HG03045 (cell line): ENCODE measurements at regions not wholly inside any gene's neighbourhood (a gene's known extent, or its start where the extent isn't known, plus 50 kb on each side); places are given as distances from the start of the nearest gene placed in this dataset.
"Not testable (repeated sequence)": the region's sequence is repeated elsewhere in the genome, so short reads cannot be mapped to it uniquely, and the experiment has no call there.

Experiments used
- ATAC-seq: cut with Tn5 transposase; IDR thresholded peaks from one replicate; pipeline ENCODE4 v1.9.1; 2021; ENCODE audit warnings: mild to moderate bottlenecking, moderate library complexity; ENCODE audit not compliant: unreplicated experiment

DNA sequence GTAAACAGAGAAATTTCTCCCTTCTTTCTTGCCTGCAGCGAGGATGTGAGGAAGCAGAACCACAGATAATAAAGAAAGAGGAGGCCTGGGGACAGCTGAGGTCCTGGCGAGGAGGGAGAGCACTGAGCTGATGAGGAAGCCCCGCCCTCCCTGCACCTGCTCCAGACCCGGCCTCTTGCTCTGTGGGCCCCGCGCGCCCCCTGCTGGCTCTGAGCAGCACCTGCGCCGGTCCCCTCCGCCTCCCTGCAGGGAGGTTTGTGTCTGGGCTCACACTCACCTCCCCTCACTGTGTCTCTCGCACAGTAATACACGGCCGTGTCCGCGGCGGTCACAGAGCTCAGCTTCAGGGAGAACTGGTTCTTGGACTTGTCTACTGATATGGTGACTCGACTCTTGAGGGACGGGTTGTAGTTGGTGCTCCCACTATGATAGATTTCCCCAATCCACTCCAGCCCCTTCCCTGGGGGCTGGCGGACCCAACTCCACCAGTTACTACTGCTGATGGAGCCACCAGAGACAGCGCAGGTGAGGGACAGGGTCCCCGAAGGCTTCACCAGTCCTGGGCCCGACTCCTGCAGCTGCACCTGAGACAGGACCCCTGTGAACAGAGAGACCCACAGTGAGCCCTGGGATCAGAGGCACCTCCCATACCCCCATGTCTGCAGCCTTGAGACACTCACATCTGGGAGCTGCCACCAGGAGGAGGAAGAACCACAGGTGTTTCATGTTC is 485.4 kb downstream of the TMEM121 start:
- ATAC-seq = not testable (repeated sequence)

DNA sequence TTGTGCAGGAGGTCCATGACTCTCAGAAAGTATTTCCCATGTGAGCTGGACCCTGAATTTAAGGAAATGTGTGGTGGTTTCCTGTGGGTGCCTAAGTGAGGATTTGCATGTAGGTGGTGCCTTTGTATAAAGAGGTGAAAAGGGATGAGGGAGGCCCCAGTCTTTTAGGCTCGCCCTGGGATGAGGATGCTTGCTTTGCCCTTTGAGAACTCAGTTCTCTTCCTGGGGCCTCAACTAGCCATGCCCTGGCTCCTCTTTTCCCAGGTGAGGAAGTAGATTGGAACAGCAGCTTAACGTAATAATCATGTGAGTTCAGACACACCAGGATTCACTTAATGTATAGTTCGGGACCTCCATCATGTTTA is 486.0 kb downstream of the TMEM121 start:
- ATAC-seq = not testable (repeated sequence)

DNA sequence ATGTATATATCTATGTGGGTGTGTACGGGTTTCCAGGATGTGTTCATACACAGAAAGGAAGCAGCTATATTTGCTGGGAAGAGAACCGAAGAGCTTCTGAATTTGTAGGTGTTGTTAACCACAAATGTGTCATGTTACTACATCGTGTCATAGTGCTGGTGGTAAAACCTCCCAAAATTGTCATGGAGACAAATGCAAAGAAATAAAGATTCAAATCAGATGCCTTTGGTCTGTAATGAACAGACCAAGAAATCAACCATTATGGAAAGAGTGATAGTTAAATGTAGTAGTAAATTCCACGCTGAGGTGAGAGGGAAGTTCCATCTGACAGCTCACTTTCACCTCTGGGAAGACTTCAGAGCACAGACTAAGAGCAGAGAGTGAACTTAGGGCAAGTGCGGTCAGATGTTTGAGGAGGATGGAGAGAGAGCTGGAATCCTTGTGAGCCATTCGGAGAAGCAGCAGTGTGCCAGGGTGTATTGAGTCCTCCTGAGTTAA is 487.5 kb downstream of the TMEM121 start:
- no peak for ATAC-seq

DNA sequence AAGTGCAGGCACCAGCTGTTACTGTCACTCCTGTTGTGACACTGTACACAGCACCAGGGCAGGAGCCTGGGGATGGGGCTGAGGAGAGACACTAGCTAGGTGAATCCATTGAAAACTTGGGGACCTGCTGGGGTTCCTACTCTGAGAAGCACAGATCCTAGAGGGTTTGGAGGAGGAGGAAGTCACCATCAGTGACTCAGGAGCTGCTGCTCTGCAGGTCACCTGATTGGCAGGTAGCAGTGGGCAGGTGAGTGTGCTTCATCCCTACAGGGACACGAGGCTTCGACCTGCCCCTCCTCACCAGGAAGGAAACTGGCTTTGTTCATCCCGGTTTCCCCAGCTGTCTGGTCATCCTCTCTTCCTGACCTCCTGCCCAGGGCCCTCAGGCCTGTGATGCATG is 491.6 kb downstream of the TMEM121 start:
- not testable (repeated sequence) for ATAC-seq

DNA sequence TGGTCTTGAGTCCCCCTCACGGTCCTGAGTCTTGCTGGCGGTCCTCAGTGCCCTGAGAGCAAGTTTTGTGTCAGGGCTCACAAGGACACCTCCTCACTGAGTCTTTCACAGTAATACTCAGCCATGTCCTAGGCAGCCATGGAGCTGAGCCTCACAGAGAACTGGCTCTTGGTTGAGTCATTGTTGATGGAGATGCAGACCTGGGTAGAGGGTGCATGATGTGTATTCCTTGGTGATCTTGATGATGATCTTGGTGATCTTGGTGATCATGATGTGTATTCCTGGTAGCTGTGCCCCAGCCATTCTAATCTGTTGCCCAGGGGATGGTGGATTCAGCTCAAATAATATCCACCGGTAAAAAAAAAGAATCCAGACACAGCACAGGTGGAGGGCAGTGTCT is 495.4 kb downstream of the TMEM121 start:
- no peak for ATAC-seq

DNA sequence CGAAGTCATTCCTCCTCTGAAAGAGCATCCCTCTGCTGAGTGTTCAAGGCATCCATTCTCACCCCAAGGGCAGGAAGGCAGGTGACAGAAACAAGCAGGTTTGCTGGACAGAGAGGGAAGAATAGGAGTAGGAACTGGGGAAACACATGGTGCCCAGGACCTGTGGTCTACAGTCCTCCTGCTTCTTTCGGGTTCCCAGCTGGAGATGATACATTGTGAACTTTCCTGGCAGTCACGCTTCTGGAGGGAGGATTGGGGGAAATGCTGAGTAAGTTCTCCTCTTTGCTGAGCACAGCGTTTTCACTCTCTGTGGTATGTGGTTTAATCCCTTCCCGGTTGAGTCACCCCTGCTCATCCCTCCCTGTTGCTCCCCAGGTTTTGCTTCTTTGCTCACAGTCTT is 496.3 kb downstream of the TMEM121 start:
- not testable (repeated sequence) for ATAC-seq

DNA sequence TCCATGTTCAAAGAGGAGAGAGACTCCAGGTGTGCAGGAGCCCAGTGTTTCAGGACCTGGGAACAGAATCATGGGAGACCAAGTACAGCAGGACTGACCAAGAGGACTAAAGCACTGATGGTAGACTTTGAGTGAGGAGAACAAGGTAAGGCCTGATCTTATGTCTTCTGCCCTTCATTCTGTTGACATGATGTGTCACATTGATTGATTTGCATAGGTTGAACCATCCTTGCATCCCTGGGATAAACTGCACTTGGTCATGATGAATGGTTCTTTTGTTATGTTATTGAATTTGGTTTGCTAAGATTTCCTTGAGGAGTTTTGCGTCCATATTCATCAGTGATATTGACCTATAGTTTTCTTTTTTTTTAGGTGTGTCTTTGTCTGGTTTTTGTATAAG is 497.0 kb downstream of the TMEM121 start:
- no peak for ATAC-seq

DNA sequence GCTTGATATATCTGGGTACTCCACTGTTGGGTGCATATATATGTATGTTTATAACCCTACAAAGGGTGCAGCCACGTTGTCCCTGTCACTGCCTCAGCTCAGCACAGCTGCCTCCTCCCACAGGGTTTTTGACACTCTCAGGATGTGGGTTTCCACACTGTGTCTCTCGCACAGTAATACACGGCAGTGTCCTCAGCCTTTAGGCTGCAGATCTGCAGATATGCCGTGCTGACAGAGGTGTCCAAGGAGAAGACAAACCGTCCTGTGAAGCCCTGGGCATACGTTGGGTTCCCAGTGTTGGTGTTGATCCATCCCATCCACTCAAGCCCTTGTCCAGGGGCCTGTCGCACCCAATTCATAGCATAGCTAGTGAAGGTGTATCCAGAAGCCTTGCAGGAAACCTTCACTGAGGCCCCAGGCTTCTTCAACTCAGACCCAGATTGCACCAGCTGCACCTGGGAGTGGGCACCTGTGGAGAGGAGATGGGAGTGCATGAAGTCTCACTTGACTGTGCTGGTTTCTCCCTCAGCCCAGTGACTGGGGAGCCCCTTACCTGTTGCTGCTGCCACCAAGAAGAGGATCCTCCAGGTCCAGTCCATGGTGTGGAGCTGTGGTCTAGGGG is 498.7 kb downstream of the TMEM121 start:
- no peak for ATAC-seq

DNA sequence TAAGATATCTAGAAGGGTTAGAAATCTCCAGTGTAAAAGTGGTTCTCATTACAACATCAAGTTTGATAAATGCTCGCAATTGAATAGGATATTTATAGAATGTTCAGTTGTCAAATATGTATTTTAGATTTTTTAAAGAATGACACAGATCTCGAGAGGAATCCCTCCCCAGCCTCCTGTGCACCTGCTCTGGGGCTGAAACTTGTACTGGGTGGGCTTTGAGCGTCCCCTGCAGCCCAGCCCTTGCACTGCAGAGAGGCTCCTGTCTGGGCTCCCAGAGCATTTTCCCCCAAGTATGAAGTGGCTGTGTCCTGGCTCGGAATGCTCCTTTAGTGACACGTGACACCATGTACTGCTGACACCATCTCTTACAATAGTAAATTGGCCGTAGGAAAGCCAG is 499.6 kb downstream of the TMEM121 start:
- no peak for ATAC-seq

DNA sequence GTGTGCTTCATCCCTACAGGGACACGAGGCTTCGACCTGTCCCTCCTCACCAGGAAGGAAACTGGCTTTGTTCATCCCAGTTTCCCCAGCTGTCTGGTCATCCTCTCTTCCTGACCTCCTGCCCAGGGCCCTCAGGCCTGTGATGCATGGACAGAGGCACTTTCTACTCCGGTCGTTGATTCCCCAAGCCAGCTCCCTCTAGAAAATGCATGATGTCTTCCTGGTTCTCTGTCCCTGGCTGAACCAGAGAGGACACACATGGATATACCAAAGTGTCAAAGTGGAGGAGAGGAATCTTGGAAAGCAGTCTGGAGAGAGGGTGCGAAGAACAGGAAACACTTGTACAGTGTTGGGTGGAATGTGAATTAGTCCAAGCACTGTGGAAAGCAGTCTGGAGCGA is 501.4 kb downstream of the TMEM121 start:
- ATAC-seq = not testable (repeated sequence)

DNA sequence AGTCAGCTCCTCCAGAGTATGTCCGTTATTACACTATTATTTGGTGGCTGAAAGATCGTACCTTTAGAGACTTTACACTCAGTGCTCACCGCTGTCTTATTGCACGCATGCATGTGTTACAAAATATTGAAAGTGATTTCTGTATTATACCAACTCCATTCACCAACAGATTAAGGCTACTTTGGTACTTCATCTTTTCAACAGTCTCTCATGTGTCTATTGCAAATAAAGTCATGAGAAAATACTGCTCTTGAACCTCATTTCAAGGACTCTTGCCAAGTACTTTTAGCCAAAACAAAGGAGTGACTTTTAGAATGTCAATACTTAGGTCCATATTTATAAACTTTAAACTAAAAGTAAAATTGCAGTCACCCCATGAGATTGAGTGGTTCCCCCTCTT is 503.6 kb downstream of the TMEM121 start:
- no peak for ATAC-seq

DNA sequence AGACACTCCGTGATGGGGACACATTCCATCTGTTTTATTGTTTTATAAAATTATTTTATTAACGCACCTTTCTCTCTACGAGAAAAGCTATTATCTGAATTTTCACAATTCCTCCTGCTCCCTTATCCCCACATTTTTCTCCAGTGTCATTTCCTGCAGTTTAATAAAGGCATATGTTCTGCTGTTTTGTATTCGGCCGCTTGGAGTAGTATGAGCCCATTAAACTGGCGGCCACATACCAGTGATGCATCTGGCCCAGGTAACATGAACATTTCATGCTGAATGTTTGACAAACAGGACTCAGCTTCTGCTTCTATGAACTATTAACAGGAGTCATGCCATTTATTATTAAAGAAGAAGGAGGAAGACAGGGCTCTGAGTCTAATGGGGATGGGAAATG is 511.0 kb downstream of the TMEM121 start:
- no peak for ATAC-seq

DNA sequence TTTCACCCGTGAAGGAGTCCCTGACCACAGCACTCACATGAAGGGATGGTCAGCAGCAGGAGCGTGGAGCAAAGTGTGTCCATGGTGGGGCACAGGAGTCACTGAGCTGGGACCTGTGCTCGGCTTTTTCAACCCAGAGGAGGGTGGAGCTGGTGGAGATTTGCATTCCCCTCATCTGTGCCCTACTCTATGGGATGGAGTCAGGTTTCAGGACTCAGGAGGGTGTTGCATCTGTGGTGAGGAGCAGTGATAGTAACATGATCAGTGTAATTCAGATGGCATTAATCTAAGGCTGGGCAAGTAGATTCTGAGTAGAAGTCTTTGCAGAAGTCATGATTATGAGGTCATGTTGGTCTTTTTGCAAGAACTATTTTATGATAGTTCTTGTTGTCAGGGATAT is 511.9 kb downstream of the TMEM121 start:
- ATAC-seq = no peak

DNA sequence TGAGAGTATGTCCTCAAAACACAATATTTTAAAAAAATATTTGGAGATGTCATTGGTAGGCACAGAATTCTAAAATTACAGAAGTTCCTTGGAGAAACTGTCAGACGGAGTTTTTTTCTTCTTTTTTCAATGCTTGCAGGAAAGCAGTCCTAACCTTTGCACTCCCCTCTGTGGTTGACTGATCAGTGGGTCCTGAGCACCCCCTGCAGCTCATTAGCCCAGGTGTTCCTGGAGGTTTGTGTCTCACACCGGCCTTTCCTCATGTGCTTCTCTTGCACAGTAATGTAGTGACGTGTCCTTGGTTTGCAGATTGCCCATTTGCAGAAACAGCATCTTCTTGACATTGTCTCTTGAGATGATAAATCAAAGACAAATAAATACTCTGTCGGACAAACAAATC is 513.0 kb downstream of the TMEM121 start:
- no peak for ATAC-seq

DNA sequence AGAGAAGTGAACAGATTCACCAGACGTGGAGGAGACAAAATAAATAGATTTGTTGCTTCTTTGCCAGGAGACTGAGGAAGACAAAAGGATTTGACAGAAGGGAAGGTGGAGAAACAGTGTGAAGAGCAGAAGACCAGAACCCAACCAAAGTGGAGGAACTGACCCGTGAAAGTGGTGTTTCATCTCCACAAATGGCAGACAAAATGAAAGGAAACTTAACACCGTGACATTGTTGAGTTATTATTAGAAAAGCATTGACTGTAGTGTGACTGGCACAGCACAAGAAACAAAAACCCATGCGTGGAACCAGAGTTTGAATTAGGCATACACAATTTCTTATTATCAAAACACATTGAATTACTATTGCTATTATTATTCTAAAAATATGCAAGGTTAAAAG is 518.1 kb downstream of the TMEM121 start:
- no peak for ATAC-seq

DNA sequence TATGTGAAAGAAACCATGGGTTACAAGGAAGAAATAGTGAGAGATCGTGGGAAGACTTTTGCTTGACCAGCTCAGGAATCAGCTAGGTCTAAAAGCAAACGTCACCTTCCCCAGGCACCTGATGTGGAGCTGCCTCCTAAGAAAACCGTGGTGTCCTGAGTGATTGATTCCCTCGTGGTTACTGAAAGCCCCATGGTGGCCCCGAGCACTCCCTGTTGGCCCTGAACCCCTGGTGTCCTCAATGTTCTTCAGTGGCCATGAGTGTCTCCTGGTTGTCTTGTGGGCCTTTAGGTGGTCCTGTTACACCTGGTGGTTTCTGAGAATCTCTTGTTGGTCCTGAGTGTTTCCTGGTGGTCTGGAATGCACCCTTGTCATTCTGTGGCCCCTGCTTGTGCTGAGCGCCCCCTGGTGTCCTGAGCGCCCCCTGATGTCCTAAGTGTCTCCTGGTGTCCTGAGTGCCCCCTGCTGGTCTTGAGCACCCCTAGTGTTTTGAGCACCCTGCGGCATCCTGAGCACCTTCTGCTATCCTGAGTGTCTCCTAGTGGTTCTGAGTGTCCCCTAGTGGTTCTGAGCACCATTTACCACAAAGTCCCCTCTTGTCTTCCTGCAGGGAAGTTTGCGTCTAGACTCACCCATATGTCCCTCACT is 518.7 kb downstream of the TMEM121 start:
- ATAC-seq = no peak

DNA sequence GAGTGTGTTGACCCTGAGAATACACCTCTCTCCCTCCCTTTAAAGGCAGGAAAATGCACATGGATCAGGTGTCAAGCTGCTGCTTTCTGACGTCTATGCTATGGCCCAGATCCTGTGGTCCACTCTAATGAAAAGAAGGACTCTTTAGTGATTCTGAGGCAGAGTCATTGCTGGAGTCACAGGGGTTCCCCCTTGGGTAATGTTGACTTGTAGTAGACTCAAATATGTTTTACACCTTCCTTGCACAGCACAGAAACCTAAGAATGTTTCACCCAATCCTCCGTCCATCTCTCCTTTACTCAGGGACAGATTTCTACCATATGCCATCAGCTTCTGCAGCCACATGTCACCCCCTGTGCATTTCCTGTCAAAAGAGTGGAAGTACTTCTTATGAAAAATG is 525.4 kb downstream of the TMEM121 start:
- ATAC-seq = no peak

DNA sequence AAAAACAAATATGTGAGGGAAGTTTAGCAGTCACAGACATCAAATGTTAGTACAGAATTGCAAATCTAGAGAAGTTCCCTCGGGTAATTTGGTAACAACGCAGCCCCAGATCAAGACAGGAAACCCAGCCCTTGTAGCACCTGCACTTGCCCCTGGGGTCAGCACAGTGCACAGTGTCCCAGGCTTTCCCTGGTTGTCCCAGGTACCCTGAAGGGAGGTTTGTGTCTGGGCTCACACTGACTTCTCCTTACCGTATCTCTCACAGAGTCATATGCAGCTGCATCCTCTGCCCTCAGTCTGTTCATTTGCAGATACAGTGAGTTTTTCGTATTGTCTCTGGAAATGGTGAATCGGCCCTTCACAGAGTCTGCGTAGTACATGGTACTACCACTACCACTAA is 528.9 kb downstream of the TMEM121 start:
- ATAC-seq = no peak

DNA sequence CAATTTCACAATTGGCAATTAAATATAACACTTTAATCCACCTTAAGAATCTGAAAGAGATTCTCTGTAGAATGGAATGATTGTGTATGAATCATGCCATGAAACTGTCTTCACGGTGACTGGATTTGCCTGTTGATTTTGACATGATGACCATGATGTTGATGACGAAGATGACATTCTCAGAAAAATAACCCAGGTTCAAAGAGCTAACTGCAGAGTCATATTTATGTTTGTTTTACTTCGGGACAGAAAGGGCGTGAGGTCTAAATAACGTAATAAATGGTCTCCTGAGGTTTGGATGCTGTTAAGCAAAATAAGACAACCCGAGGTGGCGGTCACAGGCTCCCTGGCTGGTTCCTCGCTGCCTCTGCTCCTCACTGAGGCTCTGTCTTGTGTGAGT is 532.0 kb downstream of the TMEM121 start:
- no peak for ATAC-seq

DNA sequence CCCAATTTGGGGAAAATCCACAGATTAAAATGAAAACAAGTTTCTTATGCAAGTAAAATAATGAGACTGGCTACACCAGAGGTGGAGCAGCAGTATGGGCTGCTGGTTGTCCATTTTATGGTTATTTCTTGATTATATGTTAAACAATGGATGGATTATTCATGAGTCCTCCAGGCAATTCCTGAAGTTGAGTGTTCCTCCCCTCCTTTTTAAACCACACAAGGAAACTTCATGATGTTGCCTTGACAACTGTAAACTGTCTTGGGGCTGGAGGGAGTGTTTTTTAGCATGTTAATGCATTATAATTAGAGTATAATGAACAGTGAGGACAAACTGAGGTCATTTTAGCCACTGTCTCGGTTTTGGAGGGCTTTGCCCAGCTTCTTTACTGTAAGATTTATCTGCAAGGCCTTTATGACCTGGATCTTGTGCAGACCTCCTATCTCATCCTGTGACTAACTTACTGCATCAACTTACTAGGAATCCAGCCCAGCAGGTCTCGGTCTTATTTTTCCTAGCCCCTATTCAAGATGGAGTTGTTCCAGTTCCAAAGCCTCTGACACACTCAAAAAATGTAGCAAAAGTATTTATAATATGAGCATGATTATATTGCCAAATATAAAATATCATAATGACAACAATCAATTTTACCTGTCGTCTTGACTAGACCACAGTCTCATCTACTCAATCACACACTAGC is 534.0 kb downstream of the TMEM121 start:
- no peak for ATAC-seq

DNA sequence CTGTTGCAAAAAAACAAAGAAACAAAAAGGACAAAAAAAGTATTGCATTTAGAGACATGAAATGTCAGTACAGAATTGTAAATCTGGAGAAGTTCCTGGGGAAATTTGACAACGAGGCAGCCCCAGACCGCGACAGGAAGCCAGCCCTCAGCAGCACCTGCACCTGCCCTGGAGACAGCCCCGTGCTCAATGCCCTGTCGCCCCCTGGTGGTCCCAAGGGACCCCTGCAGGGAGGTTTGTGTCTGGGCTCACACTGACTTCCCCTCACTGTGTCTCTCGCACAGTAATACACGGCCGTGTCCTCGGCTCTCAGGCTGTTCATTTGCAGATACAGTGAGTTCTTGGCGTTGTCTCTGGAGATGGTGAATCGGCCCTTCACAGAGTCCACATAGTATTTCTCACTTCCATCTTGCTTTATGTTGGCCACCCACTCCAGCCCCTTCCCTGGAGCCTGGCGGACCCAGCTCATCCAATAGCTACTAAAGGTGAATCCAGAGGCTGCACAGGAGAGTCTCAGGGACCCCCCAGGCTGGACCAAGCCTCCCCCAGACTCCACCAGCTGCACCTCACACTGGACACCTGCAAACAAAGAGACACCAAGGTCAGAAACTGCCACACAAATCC is 535.6 kb downstream of the TMEM121 start:
- not testable (repeated sequence) for ATAC-seq
